ENCODE measurements at regions not wholly inside any gene's neighbourhood (a gene's known extent, or its start where the extent isn't known, plus 50 kb on each side); places are given as distances from the start of the nearest gene placed in this dataset.
A peak's percentile ranks its signal among the peaks of the same experiment; 100 is the strongest.

DNA sequence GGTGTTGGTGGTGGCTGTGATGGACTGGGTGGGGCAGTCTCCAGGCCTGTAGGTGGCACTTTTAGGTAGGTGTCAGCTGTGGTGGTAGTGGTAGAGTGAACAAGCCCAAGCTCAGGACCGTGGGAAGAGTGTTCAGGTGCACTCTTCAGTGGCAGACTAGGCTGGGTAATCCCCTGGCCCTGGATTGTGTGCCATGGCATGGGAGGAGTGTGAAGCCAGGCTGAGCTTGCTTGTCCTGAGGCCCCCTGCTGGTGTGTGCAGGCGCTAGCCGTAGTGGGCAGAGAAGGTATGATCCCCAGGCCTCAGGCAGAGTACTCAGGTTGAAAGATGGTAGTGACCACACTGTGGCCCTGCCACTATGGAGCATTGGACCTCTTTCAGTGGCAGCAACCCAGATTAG, 850.3 kb downstream of the DSC3 start:
- TF ChIP-seq, protein P1, sequence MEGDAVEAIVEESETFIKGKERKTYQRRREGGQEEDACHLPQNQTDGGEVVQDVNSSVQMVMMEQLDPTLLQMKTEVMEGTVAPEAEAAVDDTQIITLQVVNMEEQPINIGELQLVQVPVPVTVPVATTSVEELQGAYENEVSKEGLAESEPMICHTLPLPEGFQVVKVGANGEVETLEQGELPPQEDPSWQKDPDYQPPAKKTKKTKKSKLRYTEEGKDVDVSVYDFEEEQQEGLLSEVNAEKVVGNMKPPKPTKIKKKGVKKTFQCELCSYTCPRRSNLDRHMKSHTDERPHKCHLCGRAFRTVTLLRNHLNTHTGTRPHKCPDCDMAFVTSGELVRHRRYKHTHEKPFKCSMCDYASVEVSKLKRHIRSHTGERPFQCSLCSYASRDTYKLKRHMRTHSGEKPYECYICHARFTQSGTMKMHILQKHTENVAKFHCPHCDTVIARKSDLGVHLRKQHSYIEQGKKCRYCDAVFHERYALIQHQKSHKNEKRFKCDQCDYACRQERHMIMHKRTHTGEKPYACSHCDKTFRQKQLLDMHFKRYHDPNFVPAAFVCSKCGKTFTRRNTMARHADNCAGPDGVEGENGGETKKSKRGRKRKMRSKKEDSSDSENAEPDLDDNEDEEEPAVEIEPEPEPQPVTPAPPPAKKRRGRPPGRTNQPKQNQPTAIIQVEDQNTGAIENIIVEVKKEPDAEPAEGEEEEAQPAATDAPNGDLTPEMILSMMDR (conservative IDR thresholded peaks at IDR 0.05), result peak; percentile 32
- no peak for TF ChIP-seq ZFX (IDR thresholded peaks at IDR 0.05)
